IPS-15b (cell line): ENCODE measurements at regions not wholly inside any gene's neighbourhood (a gene's known extent, or its start where the extent isn't known, plus 50 kb on each side); places are given as distances from the start of the nearest gene placed in this dataset.

Experiments
- H3K27me3 ChIP-seq: one replicate; pipeline ENCODE4 v1.6.1; 2013; ENCODE audit warnings: low read length; ENCODE audit not compliant: control insufficient read depth, insufficient read depth
- H3K36me3 ChIP-seq: one replicate; pipeline ENCODE4 v1.6.1; 2013; ENCODE audit warnings: low read length; ENCODE audit not compliant: control insufficient read depth, insufficient read depth
- H3K4me1 ChIP-seq: one replicate; pipeline ENCODE4 v1.6.1; 2013; ENCODE audit warnings: mild to moderate bottlenecking, low read length; ENCODE audit not compliant: control insufficient read depth, insufficient read depth
- H3K4me3 ChIP-seq: one replicate; pipeline ENCODE4 v1.5.1; 2013; ENCODE audit warnings: low read depth, low read length
- H3K9ac ChIP-seq: one replicate; pipeline ENCODE4 v1.6.1; 2013; ENCODE audit warnings: low read depth, mild to moderate bottlenecking, low read length
- H3K9me3 ChIP-seq: one replicate; pipeline ENCODE4 v1.6.1; 2013; ENCODE audit warnings: mild to moderate bottlenecking, low read length; ENCODE audit not compliant: control insufficient read depth, insufficient read depth

DNA sequence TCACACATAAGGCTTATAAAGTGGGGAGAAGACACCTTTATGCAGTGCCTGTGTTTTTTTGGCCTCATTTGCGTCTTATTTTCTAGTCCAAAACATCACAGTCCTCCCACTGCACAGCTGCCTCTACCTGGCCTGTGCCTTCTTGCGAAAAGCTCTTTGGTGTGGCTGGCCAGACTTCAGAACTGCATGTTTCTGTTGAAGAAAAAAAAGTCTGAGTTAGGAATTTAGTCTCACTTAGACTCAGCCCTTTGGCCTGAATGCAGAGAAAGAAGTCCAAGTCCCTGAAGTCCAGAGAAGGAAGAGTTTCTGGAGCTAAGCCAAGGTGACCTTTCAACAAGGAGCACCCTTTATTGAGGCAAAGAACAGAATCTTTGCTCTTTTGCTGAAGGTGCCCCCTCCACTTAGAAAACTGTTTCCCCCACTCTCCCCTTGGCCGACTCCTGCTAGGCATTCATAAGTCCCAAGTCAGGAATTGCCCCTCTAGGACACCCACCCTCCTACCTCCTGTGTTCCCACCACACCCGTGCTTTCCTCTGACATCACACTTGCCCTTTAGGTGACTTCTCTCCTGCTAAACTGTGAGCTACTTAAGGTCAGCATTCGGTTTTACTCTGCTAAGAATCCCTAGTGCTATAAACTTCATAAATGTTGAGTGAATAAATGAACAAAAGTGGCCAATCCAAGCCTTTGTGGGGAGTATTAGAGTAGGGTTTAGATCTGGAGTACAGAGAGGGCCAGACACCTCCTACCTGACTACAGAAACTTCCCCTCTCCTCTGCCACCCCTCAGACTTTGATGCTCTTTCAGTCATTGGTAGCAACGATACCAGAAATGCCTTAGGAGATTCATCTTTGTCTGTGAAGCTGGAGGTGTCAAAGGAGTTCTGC, 226.8 kb downstream of the LACC1 start:
- Histone ChIP-seq H3K4me1 (peaks cover 5% of the 10 kb centered on the region), H3K36me3 (no peaks in the 10 kb centered on the region), H3K9me3 (no peaks in the 10 kb centered on the region), H3K27me3 (no peaks in the 10 kb centered on the region), H3K4me3 (no peak overlapping the region), H3K9ac (no peak overlapping the region)

DNA sequence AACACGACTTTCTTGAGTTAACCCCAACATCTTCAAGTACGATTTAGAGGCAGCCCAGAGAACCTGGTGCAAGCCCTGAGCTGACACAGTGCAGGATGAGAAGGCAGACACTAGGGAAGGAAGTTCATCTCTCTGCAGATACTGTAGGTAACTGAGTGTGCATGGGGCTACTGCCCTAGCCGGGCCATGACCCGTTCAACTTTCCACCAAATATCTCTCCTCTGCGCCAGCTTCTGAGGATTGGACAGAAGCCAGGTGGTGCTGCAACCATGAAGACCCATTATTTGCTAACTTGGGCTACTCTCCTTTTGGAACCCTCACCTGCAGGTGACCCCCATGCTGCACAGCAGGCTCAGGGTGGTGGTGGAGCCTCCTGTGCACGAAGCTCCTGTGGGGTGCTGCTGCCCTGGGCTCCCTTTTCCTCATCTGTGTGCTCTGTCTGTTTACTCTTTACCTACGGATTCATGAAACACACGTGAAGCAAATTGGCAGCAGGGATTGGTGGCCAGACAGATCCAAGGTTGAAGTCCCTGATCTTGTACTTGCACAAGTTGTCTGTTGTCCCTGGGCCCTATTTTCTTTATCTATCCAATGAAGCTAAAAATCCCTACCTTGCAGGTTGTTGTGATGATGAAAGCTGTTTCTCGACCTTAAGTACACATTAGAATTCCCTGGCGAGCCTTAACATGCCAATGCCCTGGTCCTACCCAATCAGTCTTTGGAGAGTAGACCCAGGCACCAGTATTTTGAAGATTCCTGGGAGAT, 227.8 kb downstream of the LACC1 start:
- no peak overlapping the region for H3K9ac ChIP-seq
- H3K36me3 ChIP-seq: no peaks in the 10 kb centered on the region
- H3K27me3 ChIP-seq: no peaks in the 10 kb centered on the region
- H3K4me1 ChIP-seq: peaks cover 5% of the 10 kb centered on the region
- H3K4me3 ChIP-seq: no peak overlapping the region
- no peaks in the 10 kb centered on the region for H3K9me3 ChIP-seq

- Histone ChIP-seq H3K4me3 (no peak overlapping the region), H3K27me3 (no peaks in the 10 kb centered on the region), H3K36me3 (no peaks in the 10 kb centered on the region), H3K4me1 (peaks cover 5% of the 10 kb centered on the region), H3K9ac (no peak overlapping the region), H3K9me3 (no peaks in the 10 kb centered on the region)
Observed at GRCh38 chr13:44108331-44108858, 228.7 kb downstream of the LACC1 start.

DNA sequence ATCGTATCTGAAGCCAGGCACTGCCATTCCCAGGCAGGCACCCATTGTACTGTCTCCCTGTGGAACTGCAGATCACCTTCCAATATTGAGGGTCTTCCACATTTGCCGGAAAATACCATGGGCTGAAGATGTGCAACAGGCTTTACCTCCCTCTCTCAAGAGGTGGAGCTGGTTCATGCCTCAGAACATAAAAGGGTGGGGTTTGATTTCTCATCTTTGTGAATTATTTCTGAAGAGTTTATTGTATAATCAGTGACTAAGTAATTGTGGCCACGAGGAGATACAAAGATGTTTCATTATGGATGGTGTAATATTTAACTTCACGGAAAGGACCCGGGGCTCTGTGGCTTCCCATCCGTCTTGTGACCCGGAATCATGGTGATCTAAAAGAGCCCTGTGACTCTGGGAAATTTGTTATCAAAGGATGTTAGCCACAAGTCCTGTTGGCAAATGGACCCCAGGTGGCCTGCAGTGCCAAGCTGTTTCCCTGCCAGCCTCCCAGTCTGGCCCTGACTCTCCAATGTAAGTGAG, 230.5 kb downstream of the LACC1 start:
- Histone ChIP-seq H3K4me3 (no peak overlapping the region), H3K4me1 (no peaks in the 10 kb centered on the region), H3K36me3 (no peaks in the 10 kb centered on the region), H3K27me3 (no peaks in the 10 kb centered on the region), H3K9ac (no peak overlapping the region), H3K9me3 (no peaks in the 10 kb centered on the region)

GRCh38 chr13:44111701-44112100, 232.0 kb downstream of the LACC1 start:
- H3K36me3 ChIP-seq: no peaks in the 10 kb centered on the region
- no peak overlapping the region for H3K4me3 ChIP-seq
- H3K9me3 ChIP-seq: no peaks in the 10 kb centered on the region
- H3K4me1 ChIP-seq: peaks cover 3% of the 10 kb centered on the region
- no peaks in the 10 kb centered on the region for H3K27me3 ChIP-seq
- no peak overlapping the region for H3K9ac ChIP-seq

DNA sequence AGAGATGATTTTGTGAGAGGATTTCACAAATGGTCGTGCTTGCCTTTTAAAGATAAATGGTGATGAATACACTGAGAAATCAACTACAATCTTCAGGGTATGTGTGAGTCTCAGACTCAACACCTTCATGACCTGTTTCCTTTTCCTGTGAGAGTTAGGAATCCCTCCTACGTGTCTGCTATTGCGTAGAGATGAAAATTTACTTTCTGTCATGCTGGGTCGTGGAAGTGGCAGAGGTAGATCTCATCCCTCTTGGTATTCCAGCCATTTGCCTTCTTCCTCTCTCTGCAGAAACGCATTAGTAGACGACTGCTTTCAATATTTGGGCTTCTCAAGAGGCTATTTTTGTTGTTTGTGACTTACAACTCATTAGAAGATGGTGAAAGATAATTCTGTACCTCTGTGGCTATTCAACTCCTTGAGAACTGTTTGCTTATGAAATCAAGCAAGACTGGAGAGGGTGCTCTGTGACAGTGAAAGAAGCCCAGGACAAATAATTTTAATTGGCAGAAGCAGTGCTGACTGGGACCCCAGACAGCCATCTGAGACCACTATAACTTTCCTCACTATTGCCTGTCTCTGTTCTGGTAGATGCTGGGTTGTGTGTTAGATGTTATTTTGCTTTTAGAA, 233.1 kb downstream of the LACC1 start:
- Histone ChIP-seq H3K4me3 (no peak overlapping the region), H3K9me3 (no peaks in the 10 kb centered on the region), H3K27me3 (no peaks in the 10 kb centered on the region), H3K9ac (no peak overlapping the region), H3K4me1 (peaks cover 8% of the 10 kb centered on the region), H3K36me3 (no peaks in the 10 kb centered on the region)

DNA sequence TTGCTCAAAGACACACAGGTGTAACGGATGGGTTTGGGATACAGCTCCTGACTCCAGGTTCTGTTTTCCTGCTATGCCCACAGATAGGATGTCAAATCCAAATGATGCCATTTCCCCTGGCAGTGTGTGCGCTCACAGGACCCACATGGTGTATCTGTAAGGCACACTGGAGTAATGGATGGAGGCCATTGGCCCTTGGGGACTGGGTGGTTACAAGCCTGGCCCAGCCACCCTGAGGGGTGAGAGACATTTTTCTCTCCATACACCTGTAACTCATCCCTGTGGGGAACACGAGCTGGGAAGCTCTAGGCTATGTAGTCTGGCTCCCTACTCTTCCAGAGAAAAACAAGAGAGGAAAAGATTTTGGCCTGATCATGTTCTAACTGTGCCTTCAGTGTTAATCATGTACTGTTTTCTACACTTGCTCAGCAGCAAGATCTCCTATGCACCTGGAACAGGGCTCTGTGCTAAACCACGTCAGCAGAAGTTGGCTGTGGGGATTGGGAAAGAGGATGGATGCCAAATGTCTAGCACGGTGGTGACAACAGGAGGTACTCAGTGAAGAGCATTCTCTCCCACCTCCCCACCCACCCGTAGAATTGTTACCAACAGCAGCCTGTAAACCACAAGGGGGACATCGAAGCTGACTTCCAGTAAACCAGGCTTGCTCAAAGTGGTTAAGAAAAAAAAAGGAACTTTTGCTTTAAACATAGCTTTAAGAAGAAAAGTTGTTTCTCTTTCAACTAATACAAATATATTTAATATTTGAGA, 237.0 kb downstream of the LACC1 start:
- H3K27me3 ChIP-seq: no peaks in the 10 kb centered on the region
- no peak overlapping the region for H3K4me3 ChIP-seq
- no peak overlapping the region for H3K9ac ChIP-seq
- no peaks in the 10 kb centered on the region for H3K9me3 ChIP-seq
- H3K36me3 ChIP-seq: no peaks in the 10 kb centered on the region
- peaks cover 8% of the 10 kb centered on the region for H3K4me1 ChIP-seq

- Histone ChIP-seq H3K9ac (no peak overlapping the region), H3K4me3 (no peak overlapping the region), H3K27me3 (no peaks in the 10 kb centered on the region), H3K4me1 (peaks cover 8% of the 10 kb centered on the region), H3K36me3 (no peaks in the 10 kb centered on the region), H3K9me3 (no peaks in the 10 kb centered on the region)
Observed at GRCh38 chr13:44117351-44117750, 237.6 kb downstream of the LACC1 start.

GRCh38 chr13:44117816-44118215, 238.1 kb downstream of the LACC1 start:
- H3K4me1 ChIP-seq: peaks cover 8% of the 10 kb centered on the region
- H3K27me3 ChIP-seq: no peaks in the 10 kb centered on the region
- H3K4me3 ChIP-seq: no peak overlapping the region
- no peaks in the 10 kb centered on the region for H3K36me3 ChIP-seq
- no peak overlapping the region for H3K9ac ChIP-seq
- no peaks in the 10 kb centered on the region for H3K9me3 ChIP-seq

- H3K4me3 ChIP-seq: no peak overlapping the region
- no peaks in the 10 kb centered on the region for H3K27me3 ChIP-seq
- H3K36me3 ChIP-seq: no peaks in the 10 kb centered on the region
- no peaks in the 10 kb centered on the region for H3K9me3 ChIP-seq
- H3K9ac ChIP-seq: no peak overlapping the region
- H3K4me1 ChIP-seq: peaks cover 8% of the 10 kb centered on the region
Observed at GRCh38 chr13:44118881-44119280, 239.2 kb downstream of the LACC1 start.

- Histone ChIP-seq H3K4me3 (no peak overlapping the region), H3K36me3 (no peaks in the 10 kb centered on the region), H3K27me3 (no peaks in the 10 kb centered on the region), H3K4me1 (peaks cover 8% of the 10 kb centered on the region), H3K9ac (no peak overlapping the region), H3K9me3 (no peaks in the 10 kb centered on the region)
Observed at GRCh38 chr13:44120043-44120442, 240.3 kb downstream of the LACC1 start.
